HEK293 (cell line): ENCODE measurements at regions not wholly inside any gene's neighbourhood (a gene's known extent, or its start where the extent isn't known, plus 50 kb on each side); places are given as distances from the start of the nearest gene placed in this dataset.

Source experiments
- CTCF ChIP-seq: fragments of 450-650 bp; formaldehyde crosslinking; IDR thresholded peaks from 2 replicates; pipeline ENCODE4 v1.5.1; 2016; ENCODE audit warnings: missing biosample characterization, missing genetic modification characterization
- HOXA7 ChIP-seq: sonication (generic); formaldehyde crosslinking; IDR thresholded peaks from 2 replicates; pipeline ENCODE4 v1.8.1; 2022; ENCODE audit warnings: missing genetic modification reagents, borderline replicate concordance
- KLF1 ChIP-seq: fragments of 450-650 bp; formaldehyde crosslinking; IDR thresholded peaks from 2 replicates; pipeline ENCODE4 v1.5.1; 2016; ENCODE audit warnings: missing biosample characterization, missing genetic modification characterization
- ZNF202 ChIP-seq: fragments of 450-650 bp; formaldehyde crosslinking; IDR thresholded peaks from 2 replicates; pipeline ENCODE4 v1.5.1; 2016; ENCODE audit warnings: missing biosample characterization, missing genetic modification characterization, borderline replicate concordance
- ZNF23 ChIP-seq: fragments of 450-650 bp; formaldehyde crosslinking; IDR thresholded peaks from 2 replicates; pipeline ENCODE4 v1.5.1; 2016; ENCODE audit warnings: missing biosample characterization, missing genetic modification characterization, borderline replicate concordance
- ZNF24 ChIP-seq: fragments of 450-650 bp; formaldehyde crosslinking; IDR thresholded peaks from 2 replicates; pipeline ENCODE4 v1.5.1; 2016; ENCODE audit warnings: missing biosample characterization, missing genetic modification characterization
- ZNF335 ChIP-seq: fragments of 450-650 bp; formaldehyde crosslinking; conservative IDR thresholded peaks from 2 replicates; pipeline ENCODE4 v1.5.1; 2016; ENCODE audit warnings: missing biosample characterization, missing genetic modification characterization
- ZNF433 ChIP-seq: fragments of 450-650 bp; formaldehyde crosslinking; IDR thresholded peaks from 2 replicates; pipeline ENCODE4 v1.5.1; 2016; ENCODE audit warnings: missing biosample characterization, missing genetic modification characterization, low read depth
- ZNF530 ChIP-seq: fragments of 450-650 bp; formaldehyde crosslinking; IDR thresholded peaks from 2 replicates; pipeline ENCODE4 v1.5.1; 2016; ENCODE audit warnings: low read depth, missing biosample characterization, missing genetic modification characterization
- TF ChIP-seq, protein P1 (sequence below): fragments of 450-650 bp; formaldehyde crosslinking; IDR thresholded peaks from 2 replicates; pipeline ENCODE4 v1.5.1; 2016; ENCODE audit warnings: missing biosample characterization, missing genetic modification characterization
- TF ChIP-seq, protein P2 (sequence below): fragments of 450-650 bp; formaldehyde crosslinking; IDR thresholded peaks from 2 replicates; pipeline ENCODE4 v1.5.1; 2016; ENCODE audit warnings: missing biosample characterization, missing genetic modification characterization

DNA sequence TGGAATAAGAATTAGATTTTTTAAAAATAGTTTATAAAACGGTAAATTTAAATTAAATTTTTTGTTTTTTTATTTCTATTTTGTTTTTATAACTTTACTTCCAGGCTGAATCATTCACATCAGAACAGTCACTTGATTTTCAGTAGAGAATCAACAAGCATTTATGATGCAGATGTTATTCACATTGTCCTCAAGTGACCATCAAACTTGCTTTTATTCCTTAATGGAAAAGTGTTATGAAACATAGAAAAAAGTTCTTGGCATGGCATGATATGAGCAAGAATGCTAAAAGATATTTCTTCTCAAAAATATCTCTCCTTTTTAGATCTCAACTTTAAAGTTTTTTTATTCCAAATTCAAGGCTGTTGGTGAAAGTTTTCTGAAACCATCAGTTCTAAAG is 70.9 kb upstream of the TGFBR2 start:
- TF ChIP-seq, protein P1, sequence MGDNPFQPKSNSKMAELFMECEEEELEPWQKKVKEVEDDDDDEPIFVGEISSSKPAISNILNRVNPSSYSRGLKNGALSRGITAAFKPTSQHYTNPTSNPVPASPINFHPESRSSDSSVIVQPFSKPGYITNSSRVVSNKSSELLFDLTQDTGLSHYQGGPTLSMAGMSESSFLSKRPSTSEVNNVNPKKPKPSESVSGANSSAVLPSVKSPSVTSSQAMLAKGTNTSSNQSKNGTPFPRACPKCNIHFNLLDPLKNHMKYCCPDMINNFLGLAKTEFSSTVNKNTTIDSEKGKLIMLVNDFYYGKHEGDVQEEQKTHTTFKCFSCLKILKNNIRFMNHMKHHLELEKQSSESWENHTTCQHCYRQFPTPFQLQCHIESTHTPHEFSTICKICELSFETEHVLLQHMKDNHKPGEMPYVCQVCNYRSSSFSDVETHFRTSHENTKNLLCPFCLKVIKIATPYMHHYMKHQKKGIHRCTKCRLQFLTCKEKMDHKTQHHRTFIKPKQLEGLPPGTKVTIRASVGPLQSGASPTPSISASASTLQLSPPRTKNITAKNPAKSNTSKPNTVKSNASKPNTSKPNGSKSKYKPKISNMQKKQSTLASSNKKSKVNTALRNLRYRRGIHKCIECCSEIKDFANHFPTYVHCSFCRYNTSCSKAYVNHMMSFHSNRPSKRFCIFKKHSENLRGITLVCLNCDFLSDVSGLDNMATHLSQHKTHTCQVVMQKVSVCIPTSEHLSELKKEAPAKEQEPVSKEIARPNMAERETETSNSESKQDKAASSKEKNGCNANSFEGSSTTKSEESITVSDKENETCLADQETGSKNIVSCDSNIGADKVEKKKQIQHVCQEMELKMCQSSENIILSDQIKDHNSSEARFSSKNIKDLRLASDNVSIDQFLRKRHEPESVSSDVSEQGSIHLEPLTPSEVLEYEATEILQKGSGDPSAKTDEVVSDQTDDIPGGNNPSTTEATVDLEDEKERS (tag by site-specific recombination), result no peak
- no peak for TF ChIP-seq ZNF530 (tag by site-specific recombination)
- TF ChIP-seq, protein P2, sequence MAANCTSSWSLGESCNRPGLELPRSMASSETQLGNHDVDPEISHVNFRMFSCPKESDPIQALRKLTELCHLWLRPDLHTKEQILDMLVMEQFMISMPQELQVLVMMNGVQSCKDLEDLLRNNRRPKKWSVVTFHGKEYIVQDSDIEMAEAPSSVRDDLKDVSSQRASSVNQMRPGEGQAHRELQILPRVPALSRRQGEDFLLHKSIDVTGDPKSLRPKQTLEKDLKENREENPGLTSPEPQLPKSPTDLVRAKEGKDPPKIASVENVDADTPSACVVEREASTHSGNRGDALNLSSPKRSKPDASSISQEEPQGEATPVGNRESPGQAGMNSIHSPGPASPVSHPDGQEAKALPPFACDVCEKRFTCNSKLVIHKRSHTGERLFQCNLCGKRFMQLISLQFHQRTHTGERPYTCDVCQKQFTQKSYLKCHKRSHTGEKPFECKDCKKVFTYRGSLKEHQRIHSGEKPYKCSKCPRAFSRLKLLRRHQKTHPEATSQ, result no peak
- TF ChIP-seq CTCF (tag by site-specific recombination), result no peak
- no peak for TF ChIP-seq ZNF202
- no peak for TF ChIP-seq HOXA7 (CRISPR knock-in tag)
- TF ChIP-seq KLF1 (tag by site-specific recombination), result no peak
- TF ChIP-seq ZNF335, result no peak
- TF ChIP-seq ZNF24 (tag by site-specific recombination), result no peak
- no peak for TF ChIP-seq ZNF433 (tag by site-specific recombination)
- no peak for TF ChIP-seq ZNF23 (tag by site-specific recombination)
